WTC11 (cell line): ENCODE measurements at regions not wholly inside any gene's neighbourhood (a gene's known extent, or its start where the extent isn't known, plus 50 kb on each side); places are given as distances from the start of the nearest gene placed in this dataset.

Source experiments
- TEAD4 ChIP-seq: sonication (generic); formaldehyde crosslinking; IDR thresholded peaks from 2 replicates; pipeline ENCODE4 v1.8.0; 2022; ENCODE audit warnings: mild to moderate bottlenecking, missing genetic modification reagents
- ZNF423 ChIP-seq: fragments of 250-450 bp; sonication (Bioruptor Pico); IDR thresholded peaks from 2 replicates; pipeline ENCODE4 v2.1.2; 2022; ENCODE audit warnings: mild to moderate bottlenecking, moderate library complexity
- TF ChIP-seq, protein P1 (sequence below): fragments of 200-600 bp; IDR thresholded peaks from 2 replicates; pipeline ENCODE4 v1.8.0; 2022; ENCODE audit warnings: antibody characterized with exemption
- TF ChIP-seq, protein P2 (sequence below): sonication (generic); formaldehyde crosslinking; IDR thresholded peaks from 2 replicates; pipeline ENCODE4 v1.8.1; 2023; ENCODE audit warnings: mild to moderate bottlenecking, moderate library complexity, missing genetic modification reagents

DNA sequence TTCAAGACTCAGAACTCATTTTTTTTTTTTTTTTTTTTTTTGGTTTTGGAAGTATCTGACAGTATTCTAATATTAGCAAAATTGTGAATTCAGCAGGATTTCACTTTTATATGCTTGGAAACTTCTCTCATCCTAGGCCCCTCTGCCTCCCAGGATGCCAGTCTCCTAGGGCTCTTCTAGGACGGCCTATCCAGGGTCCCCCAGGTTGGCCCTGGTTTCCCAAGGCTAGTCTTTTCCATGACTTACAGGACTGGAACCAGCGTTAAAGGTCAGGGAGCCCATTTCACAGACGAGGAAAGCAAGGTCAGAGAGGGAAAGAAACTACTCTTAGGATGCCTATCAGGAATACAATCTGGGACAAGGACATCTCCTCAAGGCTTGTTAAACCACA, 412.5 kb downstream of the PTPRU start:
- TF ChIP-seq, protein P1, sequence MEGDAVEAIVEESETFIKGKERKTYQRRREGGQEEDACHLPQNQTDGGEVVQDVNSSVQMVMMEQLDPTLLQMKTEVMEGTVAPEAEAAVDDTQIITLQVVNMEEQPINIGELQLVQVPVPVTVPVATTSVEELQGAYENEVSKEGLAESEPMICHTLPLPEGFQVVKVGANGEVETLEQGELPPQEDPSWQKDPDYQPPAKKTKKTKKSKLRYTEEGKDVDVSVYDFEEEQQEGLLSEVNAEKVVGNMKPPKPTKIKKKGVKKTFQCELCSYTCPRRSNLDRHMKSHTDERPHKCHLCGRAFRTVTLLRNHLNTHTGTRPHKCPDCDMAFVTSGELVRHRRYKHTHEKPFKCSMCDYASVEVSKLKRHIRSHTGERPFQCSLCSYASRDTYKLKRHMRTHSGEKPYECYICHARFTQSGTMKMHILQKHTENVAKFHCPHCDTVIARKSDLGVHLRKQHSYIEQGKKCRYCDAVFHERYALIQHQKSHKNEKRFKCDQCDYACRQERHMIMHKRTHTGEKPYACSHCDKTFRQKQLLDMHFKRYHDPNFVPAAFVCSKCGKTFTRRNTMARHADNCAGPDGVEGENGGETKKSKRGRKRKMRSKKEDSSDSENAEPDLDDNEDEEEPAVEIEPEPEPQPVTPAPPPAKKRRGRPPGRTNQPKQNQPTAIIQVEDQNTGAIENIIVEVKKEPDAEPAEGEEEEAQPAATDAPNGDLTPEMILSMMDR = no peak
- TF ChIP-seq, protein P2, sequence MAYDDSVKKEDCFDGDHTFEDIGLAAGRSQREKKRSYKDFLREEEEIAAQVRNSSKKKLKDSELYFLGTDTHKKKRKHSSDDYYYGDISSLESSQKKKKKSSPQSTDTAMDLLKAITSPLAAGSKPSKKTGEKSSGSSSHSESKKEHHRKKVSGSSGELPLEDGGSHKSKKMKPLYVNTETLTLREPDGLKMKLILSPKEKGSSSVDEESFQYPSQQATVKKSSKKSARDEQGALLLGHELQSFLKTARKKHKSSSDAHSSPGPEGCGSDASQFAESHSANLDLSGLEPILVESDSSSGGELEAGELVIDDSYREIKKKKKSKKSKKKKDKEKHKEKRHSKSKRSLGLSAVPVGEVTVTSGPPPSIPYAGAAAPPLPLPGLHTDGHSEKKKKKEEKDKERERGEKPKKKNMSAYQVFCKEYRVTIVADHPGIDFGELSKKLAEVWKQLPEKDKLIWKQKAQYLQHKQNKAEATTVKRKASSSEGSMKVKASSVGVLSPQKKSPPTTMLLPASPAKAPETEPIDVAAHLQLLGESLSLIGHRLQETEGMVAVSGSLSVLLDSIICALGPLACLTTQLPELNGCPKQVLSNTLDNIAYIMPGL (CRISPR knock-in tag) = no peak
- TF ChIP-seq TEAD4 (no peak), ZNF423 (CRISPR knock-in tag) (no peak)
